ENCODE measurements at regions not wholly inside any gene's neighbourhood (a gene's known extent, or its start where the extent isn't known, plus 50 kb on each side); places are given as distances from the start of the nearest gene placed in this dataset.

GRCh38 chr12:61765926-61766325 lies 494.3 kb upstream of the USP15 start:
- Mint-ChIP-seq H3K9me3 (peaks cover 2 to 8% (median 4%) of the 10 kb centered on the region in 7 donors), H3K4me3 (no peak overlapping the region), H3K36me3 (no peaks in the 10 kb centered on the region), H3K27ac (peak overlapping the region in 1 of 7 donors; percentile 25), H3K4me1 (peaks cover 4% of the 10 kb centered on the region), H3K27me3 (ENCODE audit: low read depth in 3 of 3) (peaks cover 0 to 2% (median 0%) of the 10 kb centered on the region in 3 donors)
- no peaks in the 10 kb centered on the region for H3K79me2 ChIP-seq (ENCODE audit: insufficient read depth, low read length)
- WGBS (ENCODE audit: insufficient coverage), result 0% methylated on average over 1 of the region's 1 CpG
- no peak overlapping the region for H3K4me2 ChIP-seq (replicated peaks; ENCODE audit: extremely low read depth, low read length, poor library complexity, severe bottlenecking)
- H3K27me3 ChIP-seq (ENCODE audit: control insufficient read depth in 2 of 2, insufficient read depth in 2 of 2, low read length in 2 of 2), result no peaks in the 10 kb centered on the region
- no peak for DNase-seq
- H3K27ac ChIP-seq (ENCODE audit: low read depth in 1 of 2, low read length in 2 of 2), result no peak overlapping the region
- no peaks in the 10 kb centered on the region for H3K4me1 ChIP-seq (ENCODE audit: control insufficient read depth in 1 of 2, insufficient read depth in 2 of 2, low read length in 2 of 2)
- no peak overlapping the region for H2AFZ ChIP-seq (ENCODE audit: insufficient read depth, low read depth, low read length, poor library complexity, severe bottlenecking)
- H3K36me3 ChIP-seq (replicated peaks in 1 of 2; ENCODE audit: control insufficient read depth in 1 of 2, insufficient read depth in 2 of 2, low read length in 2 of 2), result no peaks in the 10 kb centered on the region
- no peaks in the 10 kb centered on the region for H4K20me1 ChIP-seq (ENCODE audit: insufficient read depth, low read length)
- H3K9me3 ChIP-seq (replicated peaks in 1 of 2; ENCODE audit: control insufficient read depth in 1 of 2, insufficient read depth in 1 of 2, low read length in 2 of 2), result peaks cover 0 to 4% of the 10 kb centered on the region in 2 donors
- no peak overlapping the region for H3K9ac ChIP-seq (ENCODE audit: insufficient read depth, low read length, poor library complexity, severe bottlenecking)
- TF ChIP-seq, protein P1, sequence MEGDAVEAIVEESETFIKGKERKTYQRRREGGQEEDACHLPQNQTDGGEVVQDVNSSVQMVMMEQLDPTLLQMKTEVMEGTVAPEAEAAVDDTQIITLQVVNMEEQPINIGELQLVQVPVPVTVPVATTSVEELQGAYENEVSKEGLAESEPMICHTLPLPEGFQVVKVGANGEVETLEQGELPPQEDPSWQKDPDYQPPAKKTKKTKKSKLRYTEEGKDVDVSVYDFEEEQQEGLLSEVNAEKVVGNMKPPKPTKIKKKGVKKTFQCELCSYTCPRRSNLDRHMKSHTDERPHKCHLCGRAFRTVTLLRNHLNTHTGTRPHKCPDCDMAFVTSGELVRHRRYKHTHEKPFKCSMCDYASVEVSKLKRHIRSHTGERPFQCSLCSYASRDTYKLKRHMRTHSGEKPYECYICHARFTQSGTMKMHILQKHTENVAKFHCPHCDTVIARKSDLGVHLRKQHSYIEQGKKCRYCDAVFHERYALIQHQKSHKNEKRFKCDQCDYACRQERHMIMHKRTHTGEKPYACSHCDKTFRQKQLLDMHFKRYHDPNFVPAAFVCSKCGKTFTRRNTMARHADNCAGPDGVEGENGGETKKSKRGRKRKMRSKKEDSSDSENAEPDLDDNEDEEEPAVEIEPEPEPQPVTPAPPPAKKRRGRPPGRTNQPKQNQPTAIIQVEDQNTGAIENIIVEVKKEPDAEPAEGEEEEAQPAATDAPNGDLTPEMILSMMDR (IDR thresholded peaks at IDR 0.05), result no peak
- no peak overlapping the region for H3K4me3 ChIP-seq (replicated peaks in 1 of 3; ENCODE audit: low read depth in 2 of 3, low read length in 3 of 3)
- intact Hi-C loops (cut with micrococcal nuclease), result no loop called here

DNA sequence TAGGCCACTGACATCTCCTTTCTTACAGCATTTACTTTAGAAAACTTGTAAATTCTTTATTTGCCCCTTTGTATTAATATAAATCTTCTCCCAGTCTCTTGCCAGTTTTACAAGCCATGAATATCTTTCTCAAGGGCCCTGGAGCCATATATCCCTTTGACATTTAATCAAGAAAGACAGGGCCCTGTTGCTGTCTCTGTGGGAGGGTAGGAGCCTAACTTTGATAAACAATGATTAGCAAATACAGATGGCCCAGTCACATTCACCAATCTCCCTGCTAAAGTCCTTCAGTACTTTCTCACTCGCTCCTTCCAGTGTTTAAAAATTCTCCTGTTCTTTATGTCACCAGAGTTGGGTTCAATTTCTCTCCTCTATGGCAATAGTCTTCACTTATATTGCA lies 479.8 kb upstream of the USP15 start:
- Histone ChIP-seq H4K20me1 (ENCODE audit: insufficient read depth, low read length) (no peaks in the 10 kb centered on the region), H2AFZ (ENCODE audit: insufficient read depth, low read depth, low read length, poor library complexity, severe bottlenecking) (no peak overlapping the region), H3K79me2 (ENCODE audit: insufficient read depth, low read length) (no peaks in the 10 kb centered on the region), H3K9me3 (replicated peaks in 1 of 2; ENCODE audit: control insufficient read depth in 1 of 2, insufficient read depth in 1 of 2, low read length in 2 of 2) (no peaks in the 10 kb centered on the region), H3K4me3 (replicated peaks in 1 of 3; ENCODE audit: low read depth in 2 of 3, low read length in 3 of 3) (no peak overlapping the region), H3K4me1 (ENCODE audit: control insufficient read depth in 1 of 2, insufficient read depth in 2 of 2, low read length in 2 of 2) (no peaks in the 10 kb centered on the region), H3K9ac (ENCODE audit: insufficient read depth, low read length, poor library complexity, severe bottlenecking) (no peak overlapping the region), H3K27me3 (ENCODE audit: control insufficient read depth in 2 of 2, insufficient read depth in 2 of 2, low read length in 2 of 2) (no peaks in the 10 kb centered on the region), H3K36me3 (replicated peaks in 1 of 2; ENCODE audit: control insufficient read depth in 1 of 2, insufficient read depth in 2 of 2, low read length in 2 of 2) (no peaks in the 10 kb centered on the region), H3K27ac (ENCODE audit: low read depth in 1 of 2, low read length in 2 of 2) (no peak overlapping the region), H3K4me2 (replicated peaks; ENCODE audit: extremely low read depth, low read length, poor library complexity, severe bottlenecking) (no peak overlapping the region)
- Mint-ChIP-seq H3K9me3 (peaks cover 0 to 7% (median 0%) of the 10 kb centered on the region in 7 donors), H3K27ac (no peak overlapping the region), H3K36me3 (no peaks in the 10 kb centered on the region), H3K4me3 (no peak overlapping the region), H3K27me3 (ENCODE audit: low read depth in 3 of 3) (peaks cover 0 to 1% (median 0%) of the 10 kb centered on the region in 3 donors), H3K4me1 (no peaks in the 10 kb centered on the region)
- intact Hi-C loops (cut with micrococcal nuclease), result no loop called here
- TF ChIP-seq, protein P1 (IDR thresholded peaks at IDR 0.05), result no peak
- no CpG with 5 or more reads among the region's 1 CpG for WGBS (ENCODE audit: insufficient coverage)
- DNase-seq, result no peak

Data from CD14-positive monocyte (primary cell).